VCaP (cell line): ENCODE measurements at regions not wholly inside any gene's neighbourhood (a gene's known extent, or its start where the extent isn't known, plus 50 kb on each side); places are given as distances from the start of the nearest gene placed in this dataset.

ENCODE experiments used
- H3K27ac ChIP-seq: fragments of 450-650 bp; 2 replicates; pipeline ENCODE4 v1.5.1; 2017
- TF ChIP-seq, protein P1 (sequence below): fragments of 450-650 bp; conservative IDR thresholded peaks from 2 replicates; pipeline ENCODE4 v1.5.1; 2017; ENCODE audit warnings: mild to moderate bottlenecking, moderate library complexity

DNA sequence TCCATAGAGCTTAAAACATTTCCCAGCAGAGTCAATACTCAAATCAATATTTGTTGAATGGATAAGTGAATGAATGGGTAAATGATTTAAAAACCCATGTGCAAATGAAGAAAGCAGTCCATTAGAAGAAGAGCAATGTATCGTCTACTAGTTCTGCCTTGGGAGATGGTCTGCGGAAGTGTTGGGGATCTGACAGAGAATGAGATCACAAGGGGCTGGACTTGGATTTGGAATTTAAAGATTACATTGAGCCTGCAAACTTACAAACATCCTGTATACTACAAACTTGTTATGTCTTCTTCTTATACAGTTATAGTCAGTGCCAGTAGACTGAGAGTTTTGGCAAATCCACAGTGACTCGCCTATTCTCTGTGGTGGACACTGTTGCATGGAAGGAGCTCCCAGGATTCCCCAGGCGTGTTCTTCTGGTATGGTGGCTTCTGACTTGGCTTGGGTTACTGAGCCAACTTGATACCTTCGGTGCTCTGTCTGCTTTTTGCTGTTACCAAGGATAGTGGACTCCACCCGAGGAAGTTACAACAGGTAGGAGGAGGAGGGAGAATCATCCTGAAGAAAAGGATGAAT lies 163.3 kb upstream of the SERPINE2 start:
- TF ChIP-seq, protein P1, sequence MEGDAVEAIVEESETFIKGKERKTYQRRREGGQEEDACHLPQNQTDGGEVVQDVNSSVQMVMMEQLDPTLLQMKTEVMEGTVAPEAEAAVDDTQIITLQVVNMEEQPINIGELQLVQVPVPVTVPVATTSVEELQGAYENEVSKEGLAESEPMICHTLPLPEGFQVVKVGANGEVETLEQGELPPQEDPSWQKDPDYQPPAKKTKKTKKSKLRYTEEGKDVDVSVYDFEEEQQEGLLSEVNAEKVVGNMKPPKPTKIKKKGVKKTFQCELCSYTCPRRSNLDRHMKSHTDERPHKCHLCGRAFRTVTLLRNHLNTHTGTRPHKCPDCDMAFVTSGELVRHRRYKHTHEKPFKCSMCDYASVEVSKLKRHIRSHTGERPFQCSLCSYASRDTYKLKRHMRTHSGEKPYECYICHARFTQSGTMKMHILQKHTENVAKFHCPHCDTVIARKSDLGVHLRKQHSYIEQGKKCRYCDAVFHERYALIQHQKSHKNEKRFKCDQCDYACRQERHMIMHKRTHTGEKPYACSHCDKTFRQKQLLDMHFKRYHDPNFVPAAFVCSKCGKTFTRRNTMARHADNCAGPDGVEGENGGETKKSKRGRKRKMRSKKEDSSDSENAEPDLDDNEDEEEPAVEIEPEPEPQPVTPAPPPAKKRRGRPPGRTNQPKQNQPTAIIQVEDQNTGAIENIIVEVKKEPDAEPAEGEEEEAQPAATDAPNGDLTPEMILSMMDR, result no peak
- no peak overlapping the region for H3K27ac ChIP-seq

DNA sequence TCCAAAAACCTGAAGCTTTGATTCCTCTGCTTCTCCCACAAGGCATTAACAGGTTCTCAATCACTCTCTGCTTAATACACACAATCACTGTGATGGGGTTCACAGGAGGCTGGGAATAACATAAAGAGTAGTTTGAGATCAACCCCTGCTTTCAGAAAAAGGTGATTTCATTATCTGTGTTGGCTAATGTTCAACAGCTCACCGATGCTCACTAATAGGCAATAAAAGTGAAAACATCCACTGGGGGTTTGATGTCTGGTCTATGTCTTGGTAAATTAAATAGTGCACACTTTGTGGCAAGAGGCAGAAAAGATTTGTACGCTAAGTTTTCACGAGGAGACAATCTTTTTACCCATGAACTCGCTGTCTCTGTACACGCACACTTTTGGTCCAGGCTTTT lies 159.3 kb upstream of the SERPINE2 start:
- H3K27ac ChIP-seq, result no peak overlapping the region
- TF ChIP-seq, protein P1, result no peak

DNA sequence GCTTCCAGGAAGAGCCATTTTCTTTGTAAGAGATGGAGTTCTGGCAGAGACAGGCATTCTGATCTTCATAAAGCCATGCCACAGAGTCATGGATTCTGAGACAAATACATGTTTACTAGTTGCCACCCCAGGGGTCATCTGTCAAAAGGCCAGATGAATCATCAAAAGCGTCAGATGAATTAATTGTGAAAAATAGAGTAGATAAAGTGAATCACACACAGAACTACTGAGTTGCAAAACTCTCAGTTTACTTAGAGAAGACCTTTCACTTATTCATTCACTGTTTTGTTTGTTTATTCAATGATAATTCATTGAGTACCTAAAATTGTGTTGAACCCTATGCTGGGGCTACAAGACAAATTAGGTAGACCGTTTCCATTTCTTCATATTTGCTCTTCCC lies 157.7 kb upstream of the SERPINE2 start:
- TF ChIP-seq, protein P1, result no peak
- H3K27ac ChIP-seq, result no peak overlapping the region

DNA sequence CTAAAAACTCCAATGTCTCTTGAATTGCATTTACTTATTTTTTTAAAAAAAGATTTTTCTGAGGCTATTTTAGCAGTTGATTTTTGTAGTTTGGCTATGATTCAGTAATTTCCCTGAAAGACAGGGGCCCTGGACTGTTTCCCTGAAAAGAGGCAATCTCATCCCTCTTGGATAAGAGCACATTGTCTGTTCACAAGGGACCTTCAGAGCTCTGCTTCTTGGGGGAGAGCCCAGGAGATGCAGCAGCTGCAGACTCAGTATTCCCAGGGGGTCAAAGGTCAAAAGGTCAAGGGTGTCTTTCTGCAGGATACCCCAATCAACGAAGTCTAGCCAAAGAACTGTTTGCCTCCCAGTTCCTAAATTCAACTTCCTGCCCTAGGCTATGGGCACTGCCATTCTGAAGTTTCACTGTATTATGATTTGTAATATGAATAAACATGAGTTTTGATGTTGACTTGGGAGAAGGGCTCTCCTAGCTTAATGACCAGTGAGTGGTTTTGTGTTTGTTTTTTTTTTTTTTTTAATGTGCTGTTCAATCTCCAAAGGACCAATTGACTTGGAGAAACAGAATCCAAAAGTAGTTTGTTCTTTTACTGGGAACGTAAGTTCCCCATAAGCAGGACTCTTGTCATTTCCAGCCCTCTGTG lies 157.0 kb upstream of the SERPINE2 start:
- TF ChIP-seq, protein P1, result no peak
- no peak overlapping the region for H3K27ac ChIP-seq

DNA sequence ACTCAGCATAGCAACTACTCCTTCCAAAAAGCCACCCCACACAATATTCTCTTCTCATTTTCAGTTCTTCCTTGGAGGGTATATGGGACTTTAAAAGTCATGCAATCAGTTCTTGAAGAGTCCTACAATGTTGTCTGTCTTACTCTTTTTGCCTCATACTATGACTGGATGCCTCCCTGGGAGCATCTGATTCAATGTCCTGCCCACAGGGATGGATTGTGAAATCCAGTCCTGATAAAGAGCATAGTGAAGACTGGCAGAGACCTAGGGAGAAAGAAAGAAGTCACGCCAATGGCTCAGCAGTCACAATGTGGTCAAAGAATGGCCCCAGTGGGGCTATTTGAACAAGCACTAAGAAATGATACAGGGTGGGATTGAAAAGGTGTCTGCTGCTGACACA lies 155.1 kb upstream of the SERPINE2 start:
- H3K27ac ChIP-seq, result no peak overlapping the region
- TF ChIP-seq, protein P1, result no peak

DNA sequence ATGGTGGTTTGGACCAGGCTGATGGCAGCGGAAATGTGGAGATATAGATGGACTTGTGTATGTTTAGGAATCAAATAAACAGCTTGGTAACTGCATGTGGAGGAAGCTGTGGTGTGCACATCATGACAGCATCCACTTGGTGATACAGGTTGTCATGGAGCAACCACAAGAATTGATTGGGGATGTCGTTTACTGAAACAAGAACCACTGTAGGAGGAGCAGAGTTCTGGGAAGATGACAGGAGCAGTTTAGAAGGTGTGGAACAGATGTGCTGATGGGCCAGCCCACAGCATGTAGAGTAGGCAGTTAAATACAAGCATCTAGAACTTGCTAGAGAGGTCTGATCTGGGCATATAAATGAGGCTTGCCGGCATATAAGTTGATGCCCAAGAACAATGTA lies 152.4 kb upstream of the SERPINE2 start:
- H3K27ac ChIP-seq, result no peak overlapping the region
- TF ChIP-seq, protein P1, result no peak

DNA sequence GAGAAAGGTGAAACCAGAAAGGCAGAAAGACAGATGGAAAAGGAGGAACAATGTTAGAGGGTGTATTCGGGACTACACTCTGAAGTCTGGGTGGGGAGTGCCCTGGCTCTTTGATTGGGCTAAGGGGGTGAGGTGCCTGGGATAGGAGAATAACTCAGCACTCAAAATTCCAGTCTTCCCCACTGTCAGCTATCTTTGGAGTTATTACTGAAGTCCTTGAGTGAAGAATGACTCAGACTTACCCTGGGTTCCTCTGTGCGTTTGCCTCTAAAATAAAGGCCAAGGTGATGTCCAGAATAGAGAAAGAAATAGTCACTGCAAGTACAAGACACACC lies 151.8 kb upstream of the SERPINE2 start:
- H3K27ac ChIP-seq, result no peak overlapping the region
- TF ChIP-seq, protein P1, result no peak
